Parathyroid adenoma (tissue), 2 donors: ENCODE measurements at regions not wholly inside any gene's neighbourhood (a gene's known extent, or its start where the extent isn't known, plus 50 kb on each side); places are given as distances from the start of the nearest gene placed in this dataset.

Source experiments
- H2AFZ ChIP-seq: fragments of 300-600 bp; sonication (generic); one replicate; pipeline ENCODE4 v1.7.0; 2017; ENCODE audit warnings: antibody characterized with exemption, mild to moderate bottlenecking
- H3K27ac ChIP-seq: fragments of 300-600 bp; sonication (generic); one replicate; pipeline ENCODE4 v1.7.0; 2017
- H3K27me3 ChIP-seq: fragments of 300-600 bp; sonication (generic); one replicate; pipeline ENCODE4 v1.7.0; 2017; ENCODE audit warnings: low read length; ENCODE audit not compliant: control insufficient read depth, insufficient read depth
- H3K36me3 ChIP-seq: fragments of 300-600 bp; sonication (generic); one replicate; pipeline ENCODE4 v1.7.0; 2017; ENCODE audit warnings: low read length; ENCODE audit not compliant: control insufficient read depth, insufficient read depth
- H3K4me1 ChIP-seq: fragments of 300-600 bp; sonication (generic); one replicate; pipeline ENCODE4 v1.7.0; 2017; ENCODE audit warnings: control low read depth
- H3K4me2 ChIP-seq: fragments of 300-600 bp; sonication (generic); one replicate; pipeline ENCODE4 v1.7.0; 2017; ENCODE audit warnings: low read length
- H3K4me3 ChIP-seq: fragments of 300-600 bp; sonication (generic); one replicate; pipeline ENCODE4 v1.7.0; 2017; ENCODE audit warnings: low read depth, low read length
- H3K79me2 ChIP-seq: fragments of 300-600 bp; sonication (generic); one replicate; pipeline ENCODE4 v1.7.0; 2017; ENCODE audit warnings: control low read depth
- H3K9ac ChIP-seq: fragments of 300-600 bp; sonication (generic); one replicate; pipeline ENCODE4 v1.7.0; 2017; ENCODE audit warnings: mild to moderate bottlenecking
- H3K9me3 ChIP-seq: fragments of 300-600 bp; sonication (generic); one replicate; pipeline ENCODE4 v1.7.0; 2017; ENCODE audit warnings: low read length; ENCODE audit not compliant: control insufficient read depth
- CTCF ChIP-seq: fragments of 300-600 bp; sonication (generic); IDR thresholded peaks from one replicate; pipeline ENCODE4 v1.7.0; 2017; ENCODE audit warnings: antibody characterized with exemption, mild to moderate bottlenecking
- donor health status: primary hyperparathyroidism.

DNA sequence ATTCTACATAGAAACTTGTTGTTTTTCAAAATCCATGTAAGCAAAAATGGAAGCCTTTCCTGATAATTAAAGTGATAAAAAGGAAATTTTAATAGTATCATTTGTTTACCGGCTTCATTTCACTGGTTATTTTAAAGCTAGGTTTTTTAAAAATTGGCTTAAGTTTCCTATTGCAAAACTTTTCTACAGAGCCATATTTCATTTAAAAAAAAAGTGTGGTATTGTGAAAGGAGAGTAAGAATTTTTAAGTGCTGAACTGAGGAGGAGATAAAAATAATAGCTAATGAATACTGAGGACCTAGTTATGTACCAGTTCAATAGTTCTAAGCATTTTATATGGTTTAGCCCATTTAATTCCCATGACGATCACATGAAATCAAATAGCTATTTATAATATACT lies 172.2 kb upstream of the COL1A2 start:
- H3K4me2 ChIP-seq = no peak overlapping the region
- H3K9ac ChIP-seq = no peak overlapping the region
- H3K36me3 ChIP-seq = no peaks in the 10 kb centered on the region
- H3K79me2 ChIP-seq = no peaks in the 10 kb centered on the region
- no peak overlapping the region for H3K27ac ChIP-seq
- no peak overlapping the region for H3K4me3 ChIP-seq
- no peaks in the 10 kb centered on the region for H3K9me3 ChIP-seq
- H2AFZ ChIP-seq = no peak overlapping the region
- no peaks in the 10 kb centered on the region for H3K27me3 ChIP-seq
- no peaks in the 10 kb centered on the region for H3K4me1 ChIP-seq
- TF ChIP-seq CTCF = no peak

DNA sequence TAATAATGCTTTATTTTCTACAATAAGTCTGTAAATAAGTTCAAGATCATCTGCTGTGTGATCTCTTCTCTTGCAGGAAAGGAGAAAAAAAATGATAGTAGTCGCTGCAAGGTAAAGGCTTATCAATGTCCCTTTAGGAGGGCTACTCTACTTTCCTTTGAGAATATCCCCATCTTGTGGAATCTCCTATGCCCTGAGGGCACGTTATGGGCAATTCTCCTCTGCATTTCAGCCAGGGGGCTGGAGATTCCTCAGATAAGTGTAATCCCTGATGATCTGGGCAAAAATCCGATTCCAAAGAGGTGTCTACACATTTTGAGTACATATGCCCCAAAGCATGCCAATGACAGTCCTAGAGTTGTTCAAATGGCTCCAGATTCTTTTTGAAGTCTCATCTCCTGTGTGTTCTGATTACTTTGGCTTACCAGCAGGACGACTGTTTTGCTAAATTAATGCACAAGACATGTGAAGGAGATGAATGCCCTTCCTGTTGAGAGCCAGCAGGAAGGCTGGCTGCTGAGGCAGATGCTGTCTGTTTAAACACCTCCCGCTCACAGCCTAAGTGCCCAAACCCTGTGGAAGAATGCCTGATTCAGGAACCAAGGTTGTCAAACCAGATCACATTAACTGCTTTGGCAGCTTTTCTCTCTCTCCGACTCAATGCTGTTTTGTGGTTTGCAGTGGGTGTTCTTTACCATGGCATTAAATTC lies 171.2 kb upstream of the COL1A2 start:
- H3K27ac ChIP-seq = no peak overlapping the region
- H2AFZ ChIP-seq = peak overlapping the region; percentile 48
- no peaks in the 10 kb centered on the region for H3K4me1 ChIP-seq
- H3K27me3 ChIP-seq = no peaks in the 10 kb centered on the region
- no peaks in the 10 kb centered on the region for H3K36me3 ChIP-seq
- no peaks in the 10 kb centered on the region for H3K9me3 ChIP-seq
- H3K9ac ChIP-seq = no peak overlapping the region
- H3K4me2 ChIP-seq = no peak overlapping the region
- H3K79me2 ChIP-seq = no peaks in the 10 kb centered on the region
- H3K4me3 ChIP-seq = no peak overlapping the region
- TF ChIP-seq CTCF = no peak

- Histone ChIP-seq H3K4me1 (no peaks in the 10 kb centered on the region), H3K27me3 (no peaks in the 10 kb centered on the region), H3K9me3 (no peaks in the 10 kb centered on the region), H3K4me2 (no peak overlapping the region), H3K36me3 (no peaks in the 10 kb centered on the region), H3K27ac (no peak overlapping the region), H3K79me2 (no peaks in the 10 kb centered on the region), H3K4me3 (no peak overlapping the region), H3K9ac (no peak overlapping the region), H2AFZ (no peak overlapping the region)
- no peak for TF ChIP-seq CTCF
These were observed 166.5 kb upstream of the COL1A2 start for GRCh38 chr7:94228223-94228622.

DNA sequence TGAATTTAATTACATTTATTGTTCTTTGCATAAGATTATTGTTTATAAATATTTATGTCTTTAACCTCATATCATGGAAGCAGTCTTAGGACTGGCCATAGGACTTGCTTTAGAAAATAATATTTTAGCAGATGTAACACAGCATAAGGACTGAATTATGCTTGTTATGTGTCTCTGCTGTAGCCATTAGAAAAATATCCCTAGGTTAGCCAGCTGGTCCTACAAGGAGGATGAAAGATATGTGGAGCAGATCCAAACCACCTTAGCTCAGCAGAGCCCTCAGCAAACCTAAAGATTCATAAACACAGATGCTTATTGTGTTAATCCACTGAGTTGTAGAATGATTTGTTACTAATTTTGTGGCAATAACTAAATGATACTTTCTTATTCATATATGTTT lies 166.0 kb upstream of the COL1A2 start:
- Histone ChIP-seq H3K4me2 (no peak overlapping the region), H3K9ac (no peak overlapping the region), H3K4me3 (no peak overlapping the region), H3K27ac (no peak overlapping the region), H3K36me3 (no peaks in the 10 kb centered on the region), H2AFZ (no peak overlapping the region), H3K4me1 (no peaks in the 10 kb centered on the region), H3K79me2 (no peaks in the 10 kb centered on the region), H3K9me3 (no peaks in the 10 kb centered on the region), H3K27me3 (no peaks in the 10 kb centered on the region)
- no peak for TF ChIP-seq CTCF

DNA sequence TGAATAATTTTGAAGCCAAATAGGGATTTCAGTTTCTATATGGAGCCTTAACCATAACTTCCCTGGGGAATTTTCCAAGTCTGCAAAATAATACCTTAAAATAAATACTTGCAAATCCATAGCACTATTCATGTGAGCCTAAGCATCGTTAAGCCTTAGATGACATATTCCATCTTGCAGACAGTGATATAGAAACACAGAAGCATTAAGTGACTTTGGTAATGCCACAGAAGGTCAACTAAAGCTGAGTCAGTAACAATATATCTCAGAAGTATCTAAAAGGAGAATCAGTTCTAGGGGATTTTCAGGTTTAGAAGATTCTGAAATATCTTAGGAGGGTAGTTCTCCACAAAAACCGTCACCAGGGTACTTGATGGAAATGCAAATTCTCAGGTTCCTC lies 163.4 kb upstream of the COL1A2 start:
- no peak overlapping the region for H3K27ac ChIP-seq
- H3K9me3 ChIP-seq = no peaks in the 10 kb centered on the region
- H3K4me3 ChIP-seq = no peak overlapping the region
- H3K79me2 ChIP-seq = no peaks in the 10 kb centered on the region
- TF ChIP-seq CTCF = no peak
- H3K9ac ChIP-seq = no peak overlapping the region
- H3K36me3 ChIP-seq = no peaks in the 10 kb centered on the region
- no peak overlapping the region for H3K4me2 ChIP-seq
- no peaks in the 10 kb centered on the region for H3K4me1 ChIP-seq
- no peaks in the 10 kb centered on the region for H3K27me3 ChIP-seq
- no peak overlapping the region for H2AFZ ChIP-seq
